Brain microvascular endothelial cell (primary cell): ENCODE measurements at regions not wholly inside any gene's neighbourhood (a gene's known extent, or its start where the extent isn't known, plus 50 kb on each side); places are given as distances from the start of the nearest gene placed in this dataset.

ENCODE experiments used
- DNase-seq: peaks from one replicate; pipeline ENCODE4 v3.0.0-alpha.2; 2020
- H3K27ac ChIP-seq: fragments of 250-450 bp; sonication (Bioruptor Pico); 2 replicates; pipeline ENCODE4 v1.5.1; 2020; ENCODE audit warnings: mild to moderate bottlenecking, moderate library complexity
- H3K27me3 ChIP-seq: fragments of 250-450 bp; sonication (Bioruptor Pico); replicated peaks from 2 replicates; pipeline ENCODE4 v1.5.1; 2020; ENCODE audit warnings: mild to moderate bottlenecking
- H3K36me3 ChIP-seq: fragments of 250-450 bp; sonication (Bioruptor Pico); replicated peaks from 2 replicates; pipeline ENCODE4 v1.5.1; 2020; ENCODE audit warnings: mild to moderate bottlenecking
- H3K4me3 ChIP-seq: 2 replicates; pipeline ENCODE4 v1.5.1; 2011; ENCODE audit warnings: low read depth, mild to moderate bottlenecking, control low read depth, low read length, moderate library complexity
- in situ Hi-C: cut with HindIII; loops from 2 replicates; pipeline ENCODE4 v1.10.0; 2017; ENCODE audit warnings: low sequenced_read_pairs, low pct_ligation_motif_present
- TF ChIP-seq, protein P1 (sequence below): IDR thresholded peaks from 2 replicates; pipeline ENCODE4 v1.5.1; 2011; ENCODE audit warnings: low read depth, mild to moderate bottlenecking, moderate library complexity, low read length, control low read depth, inconsistent platforms; ENCODE audit errors: missing control alignments

DNA sequence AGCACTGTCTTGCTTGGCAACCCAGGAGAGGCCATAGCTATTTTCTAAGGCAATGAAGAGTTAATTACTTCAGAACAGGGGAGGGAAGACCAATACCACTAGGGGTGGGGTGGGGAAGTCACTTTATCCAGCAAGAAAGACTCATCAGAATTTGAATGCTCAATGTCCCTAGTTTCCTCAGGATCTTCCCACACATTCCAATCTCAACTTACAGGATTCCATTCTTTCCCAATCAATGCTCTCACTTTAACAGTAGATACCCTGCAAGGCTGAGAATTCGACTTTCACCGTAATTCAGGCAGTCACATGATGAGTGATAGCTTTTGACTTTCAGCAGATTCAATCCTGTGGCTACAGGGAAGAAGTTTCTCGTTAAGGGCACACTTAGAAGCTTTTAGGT, 526.6 kb upstream of the SEL1L start:
- in situ Hi-C loops: no loop called here
- no peak for DNase-seq
- TF ChIP-seq, protein P1, sequence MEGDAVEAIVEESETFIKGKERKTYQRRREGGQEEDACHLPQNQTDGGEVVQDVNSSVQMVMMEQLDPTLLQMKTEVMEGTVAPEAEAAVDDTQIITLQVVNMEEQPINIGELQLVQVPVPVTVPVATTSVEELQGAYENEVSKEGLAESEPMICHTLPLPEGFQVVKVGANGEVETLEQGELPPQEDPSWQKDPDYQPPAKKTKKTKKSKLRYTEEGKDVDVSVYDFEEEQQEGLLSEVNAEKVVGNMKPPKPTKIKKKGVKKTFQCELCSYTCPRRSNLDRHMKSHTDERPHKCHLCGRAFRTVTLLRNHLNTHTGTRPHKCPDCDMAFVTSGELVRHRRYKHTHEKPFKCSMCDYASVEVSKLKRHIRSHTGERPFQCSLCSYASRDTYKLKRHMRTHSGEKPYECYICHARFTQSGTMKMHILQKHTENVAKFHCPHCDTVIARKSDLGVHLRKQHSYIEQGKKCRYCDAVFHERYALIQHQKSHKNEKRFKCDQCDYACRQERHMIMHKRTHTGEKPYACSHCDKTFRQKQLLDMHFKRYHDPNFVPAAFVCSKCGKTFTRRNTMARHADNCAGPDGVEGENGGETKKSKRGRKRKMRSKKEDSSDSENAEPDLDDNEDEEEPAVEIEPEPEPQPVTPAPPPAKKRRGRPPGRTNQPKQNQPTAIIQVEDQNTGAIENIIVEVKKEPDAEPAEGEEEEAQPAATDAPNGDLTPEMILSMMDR: no peak
- no peak overlapping the region for H3K4me3 ChIP-seq
- no peaks in the 10 kb centered on the region for H3K27me3 ChIP-seq
- H3K36me3 ChIP-seq: no peaks in the 10 kb centered on the region
- no peak overlapping the region for H3K27ac ChIP-seq

DNA sequence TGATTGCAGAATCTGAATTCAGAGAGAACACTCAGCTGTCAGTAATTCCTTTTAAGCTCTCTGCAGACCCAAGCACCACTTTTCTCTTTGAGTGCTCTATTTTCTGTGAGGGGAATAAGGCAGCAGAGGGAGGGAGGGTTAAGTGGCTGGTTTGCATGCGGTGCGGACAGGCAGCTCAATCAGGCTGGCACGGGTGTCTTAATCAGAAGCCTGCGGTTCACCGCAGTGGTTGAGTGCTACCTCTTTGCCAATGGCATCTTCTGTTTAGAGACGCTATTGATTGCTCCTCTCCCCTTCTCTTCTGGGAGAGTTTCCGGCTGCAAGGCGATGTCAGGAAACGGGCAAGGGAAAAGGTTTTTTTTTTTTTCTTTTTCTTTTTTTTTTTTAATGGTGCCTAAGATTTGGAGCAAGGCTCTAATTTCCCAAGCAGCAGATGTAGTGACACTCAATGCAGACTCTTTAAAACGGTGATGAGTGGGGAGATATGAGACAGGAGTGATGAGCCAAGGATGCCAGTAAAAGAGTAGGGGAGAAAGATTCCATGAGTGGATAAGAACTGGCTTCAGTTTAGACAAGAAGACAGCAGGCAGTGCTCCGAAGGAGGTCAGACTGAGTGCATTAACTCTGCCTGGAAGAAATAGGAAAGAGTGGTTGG, 533.7 kb upstream of the SEL1L start:
- H3K4me3 ChIP-seq: no peak overlapping the region
- in situ Hi-C loops: no loop called here

DNA sequence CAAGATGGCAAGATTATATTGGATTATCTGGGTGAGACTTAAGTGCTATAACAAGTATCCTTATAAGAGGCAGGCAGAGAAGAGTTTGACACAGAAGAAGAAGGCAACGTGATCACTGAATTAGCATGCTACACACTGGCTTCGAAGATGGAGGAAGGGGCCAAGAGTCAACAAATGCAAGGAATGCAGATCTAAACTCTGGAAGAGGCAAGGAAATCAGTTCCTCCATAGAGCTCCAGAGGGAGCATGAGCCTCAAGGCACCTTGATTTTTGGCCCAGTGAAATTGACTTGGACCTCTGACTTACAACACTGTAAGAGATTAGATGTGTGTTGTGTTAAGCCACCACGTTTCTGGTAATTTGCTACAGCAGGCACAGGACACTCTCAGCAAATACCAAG, 536.4 kb upstream of the SEL1L start:
- in situ Hi-C loops: no loop called here
- no peaks in the 10 kb centered on the region for H3K27me3 ChIP-seq
- no peaks in the 10 kb centered on the region for H3K36me3 ChIP-seq
- no peak for DNase-seq
- no peak overlapping the region for H3K27ac ChIP-seq
- TF ChIP-seq, protein P1: no peak
- H3K4me3 ChIP-seq: no peak overlapping the region

More for the DNA sequence above, 533.7 kb upstream of the SEL1L start:
- no peak overlapping the region for H3K27ac ChIP-seq
- H3K36me3 ChIP-seq: no peaks in the 10 kb centered on the region
- TF ChIP-seq, protein P1: no peak
- no peaks in the 10 kb centered on the region for H3K27me3 ChIP-seq
- no peak for DNase-seq

DNA sequence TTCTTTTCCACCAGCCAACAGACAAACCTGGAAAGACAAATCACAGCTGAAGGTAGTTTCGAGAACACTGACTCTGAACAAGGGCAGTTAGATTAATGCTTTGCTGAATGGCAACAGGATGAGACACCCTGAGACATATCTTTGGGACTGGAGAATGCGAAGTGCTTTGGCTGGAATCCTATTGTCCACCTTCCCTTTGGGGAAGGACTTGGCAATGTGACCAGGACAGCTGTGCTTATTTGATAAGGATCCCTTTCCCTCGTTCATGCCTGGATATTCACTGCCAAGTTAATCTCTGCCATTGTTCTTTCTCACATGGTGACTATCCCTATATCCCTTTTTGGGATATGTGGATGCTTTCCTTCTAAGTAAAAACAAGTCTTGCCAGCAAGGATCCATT, 537.1 kb upstream of the SEL1L start:
- no peaks in the 10 kb centered on the region for H3K36me3 ChIP-seq
- in situ Hi-C loops: no loop called here
- no peak overlapping the region for H3K27ac ChIP-seq
- no peak overlapping the region for H3K4me3 ChIP-seq
- no peak for DNase-seq
- no peaks in the 10 kb centered on the region for H3K27me3 ChIP-seq
- TF ChIP-seq, protein P1: no peak

DNA sequence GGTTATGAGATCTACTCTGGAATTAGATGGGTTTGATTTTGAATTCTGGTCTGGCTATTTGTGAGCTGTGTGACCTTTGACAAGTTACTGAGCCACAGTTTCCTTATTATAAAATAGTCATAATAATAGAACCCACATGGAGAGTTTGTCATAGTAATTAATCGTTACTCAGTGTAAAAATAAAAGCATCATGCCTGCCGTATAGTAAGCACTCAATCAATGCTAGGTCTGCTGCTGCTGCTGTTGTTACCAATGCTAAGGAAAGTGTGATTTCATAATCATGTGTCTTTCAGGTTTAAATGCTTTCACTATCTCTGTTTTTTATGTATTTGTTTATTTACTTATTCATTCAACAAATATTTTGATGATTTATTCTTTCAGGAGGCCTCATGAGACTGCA, 539.9 kb upstream of the SEL1L start:
- in situ Hi-C loops: no loop called here
- Histone ChIP-seq H3K36me3 (no peaks in the 10 kb centered on the region), H3K4me3 (no peak overlapping the region), H3K27ac (no peak overlapping the region), H3K27me3 (no peaks in the 10 kb centered on the region)
- DNase-seq: no peak
- TF ChIP-seq, protein P1: no peak

DNA sequence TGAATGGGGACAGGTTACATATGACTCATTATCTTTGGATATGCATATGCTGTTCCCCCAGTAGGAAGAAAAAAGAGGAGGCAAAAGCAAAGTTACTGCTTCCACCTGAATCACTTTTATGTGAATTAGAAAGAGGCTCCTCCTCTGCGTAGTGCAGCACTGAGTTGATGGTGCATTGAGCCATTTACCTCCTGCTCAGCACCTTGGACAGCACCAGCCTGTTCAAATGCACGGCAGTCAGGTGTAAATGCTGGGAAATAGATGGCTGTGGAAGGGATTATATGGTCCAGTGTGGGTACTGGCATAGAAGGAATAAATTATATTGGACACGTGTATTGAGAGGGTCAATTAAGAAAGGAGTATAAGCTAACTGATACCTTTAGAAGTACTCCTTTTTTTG, 541.9 kb upstream of the SEL1L start:
- Histone ChIP-seq H3K36me3 (no peaks in the 10 kb centered on the region), H3K27me3 (no peaks in the 10 kb centered on the region), H3K4me3 (no peak overlapping the region), H3K27ac (no peak overlapping the region)
- no peak for DNase-seq
- in situ Hi-C loops: no loop called here
- TF ChIP-seq, protein P1: no peak
